HPDE6-E6E7 (cell line): ENCODE measurements at regions not wholly inside any gene's neighbourhood (a gene's known extent, or its start where the extent isn't known, plus 50 kb on each side); places are given as distances from the start of the nearest gene placed in this dataset.
"Not testable (repeated sequence)": the region's sequence is repeated elsewhere in the genome, so short reads cannot be mapped to it uniquely, and the experiment has no call there.

Experiments
- DNase-seq: peaks from one replicate; pipeline ENCODE4 v3.0.0; 2011; ENCODE audit warnings: missing footprints; ENCODE audit errors: extremely low spot score

GRCh38 chr6:144434308-144434990, 149.3 kb downstream of the UTRN start:
- peak; percentile 31 for DNase-seq

DNA sequence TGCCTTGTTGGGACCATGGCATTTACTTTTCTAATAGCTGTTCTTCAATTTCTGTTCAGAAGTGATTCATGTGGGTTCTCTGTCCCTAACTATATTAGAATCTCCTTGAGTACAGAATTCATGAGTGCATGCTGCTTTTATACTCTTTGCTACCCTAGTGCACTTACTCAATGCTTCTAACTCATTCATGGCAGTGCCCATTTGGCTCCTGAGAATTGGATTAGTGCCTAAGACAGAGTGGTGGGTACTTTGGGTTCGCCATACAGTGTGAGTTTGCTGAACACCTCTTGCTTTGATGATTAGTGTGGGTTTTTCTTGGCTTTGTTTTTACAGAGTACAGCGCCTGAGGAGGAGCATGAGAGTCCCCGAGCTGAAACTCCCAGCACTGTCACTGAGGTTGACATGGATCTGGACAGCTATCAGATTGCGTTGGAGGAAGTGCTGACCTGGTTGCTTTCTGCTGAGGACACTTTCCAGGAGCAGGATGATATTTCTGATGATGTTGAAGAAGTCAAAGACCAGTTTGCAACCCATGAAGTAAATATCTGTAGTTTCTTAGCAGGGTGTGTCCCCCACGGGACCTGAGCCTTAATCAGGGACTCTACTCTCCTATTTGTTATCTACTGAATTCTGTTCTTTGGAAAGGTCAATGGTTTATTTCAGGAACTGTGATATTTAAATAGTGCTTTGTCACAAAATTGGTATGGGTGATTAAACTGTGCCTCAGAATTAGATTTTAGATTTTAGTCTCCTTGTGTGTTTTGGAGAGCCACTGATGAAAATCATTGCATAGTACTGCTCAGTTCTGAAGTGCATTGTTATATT, 150.7 kb downstream of the UTRN start:
- no peak for DNase-seq

DNA sequence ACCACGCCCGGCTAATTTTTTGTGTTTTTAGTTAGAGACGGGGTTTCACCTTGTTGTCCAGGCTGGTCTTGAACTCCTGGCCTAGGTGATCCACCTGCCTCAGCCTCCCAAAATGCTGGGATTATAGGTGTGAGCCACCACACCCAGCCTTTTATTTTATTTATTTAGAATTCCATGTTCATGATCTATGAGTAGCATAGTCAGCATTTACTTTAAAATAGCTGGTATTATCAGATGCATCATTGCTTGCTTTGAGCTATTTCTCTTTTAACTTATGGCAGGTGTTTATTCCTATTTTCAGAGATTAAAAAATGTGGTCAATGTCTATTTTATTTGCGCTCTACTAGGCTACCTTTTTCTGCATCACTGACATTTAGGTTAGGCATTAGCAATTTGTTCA, 152.0 kb downstream of the UTRN start:
- DNase-seq: no peak

GRCh38 chr6:144438103-144438502, 153.0 kb downstream of the UTRN start:
- DNase-seq: no peak

- DNase-seq: no peak
These were observed 153.9 kb downstream of the UTRN start for GRCh38 chr6:144439016-144439415.

DNA sequence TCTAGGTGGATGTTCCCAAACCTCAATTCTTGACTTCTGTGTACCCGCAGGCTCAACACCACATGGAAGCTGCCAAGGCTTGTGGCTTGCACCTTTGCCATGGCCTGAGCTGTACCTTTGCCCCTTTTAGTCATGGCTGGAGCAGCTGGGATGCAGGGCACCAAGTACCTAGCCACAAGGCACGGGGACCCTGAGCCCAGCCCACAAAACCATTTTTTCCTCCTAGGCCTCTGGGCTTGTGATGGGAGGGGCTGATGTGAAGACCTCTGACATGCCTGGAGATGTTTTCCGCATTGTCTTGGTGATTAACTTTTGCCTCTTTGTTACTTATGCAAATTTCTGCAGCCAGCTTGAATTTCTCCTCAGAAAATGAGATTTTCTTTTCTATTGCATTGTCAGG, 156.7 kb downstream of the UTRN start:
- DNase-seq: not testable (repeated sequence)

DNA sequence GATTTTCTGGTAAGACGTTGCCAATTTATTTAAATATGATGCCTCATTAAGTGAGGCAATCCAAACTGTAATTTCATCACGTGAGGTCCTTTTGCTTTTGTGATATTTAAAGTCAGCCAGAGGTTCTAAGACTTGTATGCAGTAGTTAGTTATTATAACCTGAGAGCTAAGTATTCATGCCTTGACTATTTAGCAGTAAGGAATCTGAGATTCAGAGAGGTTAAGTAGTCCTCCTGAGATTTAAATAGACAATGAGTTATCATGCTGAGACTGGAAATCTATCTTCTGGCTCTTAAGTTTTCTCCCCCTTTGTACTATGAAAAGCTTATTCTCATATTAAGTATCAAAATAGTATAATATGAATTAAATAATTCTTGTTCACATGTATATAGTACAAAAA, 158.0 kb downstream of the UTRN start:
- DNase-seq: no peak

- DNase-seq: peak; percentile 3
These were observed 162.3 kb downstream of the UTRN start for GRCh38 chr6:144447472-144447871.

DNA sequence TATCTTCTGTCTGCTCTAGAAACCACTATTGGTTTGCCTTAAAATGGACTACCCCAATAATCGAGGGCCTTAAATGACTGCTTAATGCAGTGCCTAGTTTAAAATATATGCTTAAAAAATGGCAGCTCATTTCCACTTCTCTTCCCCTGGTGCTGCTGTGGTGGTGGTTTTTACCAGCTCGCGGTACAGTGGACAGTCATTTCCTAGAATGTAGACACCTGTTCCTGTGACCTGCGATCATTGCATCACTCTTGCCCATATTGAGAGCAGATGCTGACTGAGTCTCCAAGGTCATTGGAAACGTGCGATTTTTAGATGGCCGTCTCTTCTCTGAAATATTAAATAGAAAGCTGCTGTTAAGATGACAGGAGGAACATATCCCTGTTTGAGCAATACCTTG, 164.1 kb downstream of the UTRN start:
- no peak for DNase-seq

DNA sequence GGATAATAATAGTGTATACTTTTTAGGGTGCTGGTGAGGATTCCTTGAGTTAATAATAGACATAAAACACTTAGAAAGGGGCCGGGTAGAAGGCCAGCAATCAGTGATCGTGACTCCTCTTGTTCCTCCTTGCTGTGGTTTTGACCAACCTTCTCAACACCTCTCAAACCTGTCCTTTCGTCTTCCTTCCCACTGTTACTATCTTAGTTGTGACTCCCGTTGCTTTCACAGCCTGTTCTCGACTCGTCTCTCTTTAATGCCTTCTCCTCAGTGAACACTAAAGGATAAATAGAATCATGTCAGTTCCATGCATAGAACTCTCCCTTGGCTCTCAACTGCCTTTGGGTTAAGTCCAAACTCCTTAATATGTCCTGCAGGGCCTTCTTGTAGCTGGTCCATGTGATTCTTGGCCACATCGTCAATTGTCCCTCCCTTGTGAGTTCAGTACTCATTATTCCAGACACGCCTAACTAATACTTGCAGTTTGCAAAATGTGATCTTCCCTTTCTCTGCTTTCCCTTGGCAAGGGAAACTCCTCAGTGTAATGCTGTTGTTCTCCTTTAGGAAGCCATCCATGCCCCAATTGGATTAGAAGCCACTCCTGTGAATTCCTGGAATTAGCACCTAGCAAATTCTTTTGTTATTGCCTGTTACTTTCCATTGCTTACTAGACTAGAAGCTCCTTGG, 164.9 kb downstream of the UTRN start:
- DNase-seq: no peak

- no peak for DNase-seq
These were observed 175.4 kb downstream of the UTRN start for GRCh38 chr6:144460327-144461095.

GRCh38 chr6:144462058-144462457, 176.9 kb downstream of the UTRN start:
- no peak for DNase-seq

DNA sequence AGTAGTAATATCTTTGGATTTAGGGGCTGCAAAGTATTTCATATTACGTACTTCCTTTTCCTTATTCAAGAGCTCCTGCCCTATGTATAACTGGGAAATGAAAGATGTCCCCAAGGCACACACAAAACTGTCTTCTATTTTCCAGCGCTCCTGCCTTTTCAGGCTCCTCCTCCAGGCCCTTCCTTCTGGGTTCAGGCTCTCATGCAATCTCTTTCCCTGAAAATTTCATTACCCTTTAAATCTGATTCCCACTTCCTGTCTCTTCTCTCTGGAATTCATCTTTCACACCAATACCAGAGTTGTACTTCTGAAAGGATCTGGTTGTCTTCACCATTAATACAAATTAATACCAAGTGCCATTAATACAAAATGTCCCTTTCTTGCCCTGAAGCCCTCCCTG, 181.6 kb downstream of the UTRN start:
- DNase-seq: no peak

GRCh38 chr6:144467172-144467762, 182.1 kb downstream of the UTRN start:
- DNase-seq: no peak

GRCh38 chr6:144467921-144468320, 182.8 kb downstream of the UTRN start:
- no peak for DNase-seq

DNA sequence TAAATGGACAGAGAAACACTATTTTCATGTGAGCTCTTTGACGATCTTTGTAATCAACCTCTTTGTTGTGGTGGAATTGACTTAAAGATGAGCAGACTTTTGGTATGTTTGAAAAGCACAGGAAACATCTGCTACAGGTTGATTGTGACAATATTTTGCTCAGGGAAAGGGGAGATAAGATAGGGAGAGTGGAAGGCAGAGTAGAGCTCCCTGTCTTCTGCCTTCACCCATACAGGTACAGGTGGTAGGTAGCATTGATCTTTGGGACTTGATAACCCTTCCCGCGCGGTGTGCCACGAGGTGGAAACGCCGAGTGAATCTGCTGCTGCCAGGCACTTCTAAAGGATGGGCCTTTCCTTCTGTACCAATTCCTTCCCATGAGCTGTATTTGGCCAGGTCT, 183.6 kb downstream of the UTRN start:
- no peak for DNase-seq

DNA sequence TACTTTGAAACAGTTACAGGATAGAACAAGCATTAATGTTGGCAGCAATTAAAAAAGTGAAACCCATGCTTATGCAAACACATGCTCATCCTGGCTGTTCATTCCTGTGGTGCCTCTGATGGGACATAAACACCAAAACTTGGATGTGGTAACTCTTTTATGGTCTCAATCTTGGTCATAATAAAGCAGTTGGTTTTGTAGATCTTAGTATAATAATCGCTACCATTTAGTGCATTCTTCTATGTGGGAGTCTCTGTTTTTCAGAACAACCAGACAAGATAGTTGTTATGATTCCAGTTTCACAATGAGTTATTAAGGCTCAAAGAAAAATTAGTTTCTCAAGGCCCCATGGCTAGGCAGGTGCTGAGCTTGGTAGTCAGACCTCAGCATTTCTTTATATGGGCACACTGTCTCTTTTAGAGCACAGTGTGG, 184.0 kb downstream of the UTRN start:
- no peak for DNase-seq

DNA sequence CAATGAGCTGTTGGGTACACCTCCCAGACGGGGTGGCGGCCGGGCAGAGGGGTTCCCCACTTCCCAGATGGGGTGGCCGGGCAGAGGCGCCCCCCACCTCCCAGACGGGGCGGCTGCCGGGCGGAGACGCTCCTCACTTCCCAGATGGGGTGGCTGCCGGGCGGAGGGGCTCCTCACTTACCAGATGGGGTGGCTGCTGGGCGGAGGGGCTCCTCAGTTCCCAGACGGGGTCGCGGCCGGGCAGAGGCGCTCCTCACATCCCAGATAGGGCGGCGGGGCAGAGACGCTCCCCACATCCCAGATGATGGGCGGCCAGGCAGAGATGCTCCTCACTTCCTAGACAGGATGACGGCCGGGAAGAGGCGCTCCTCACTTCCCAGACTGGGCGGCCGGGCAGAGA, 185.1 kb downstream of the UTRN start:
- not testable (repeated sequence) for DNase-seq

DNA sequence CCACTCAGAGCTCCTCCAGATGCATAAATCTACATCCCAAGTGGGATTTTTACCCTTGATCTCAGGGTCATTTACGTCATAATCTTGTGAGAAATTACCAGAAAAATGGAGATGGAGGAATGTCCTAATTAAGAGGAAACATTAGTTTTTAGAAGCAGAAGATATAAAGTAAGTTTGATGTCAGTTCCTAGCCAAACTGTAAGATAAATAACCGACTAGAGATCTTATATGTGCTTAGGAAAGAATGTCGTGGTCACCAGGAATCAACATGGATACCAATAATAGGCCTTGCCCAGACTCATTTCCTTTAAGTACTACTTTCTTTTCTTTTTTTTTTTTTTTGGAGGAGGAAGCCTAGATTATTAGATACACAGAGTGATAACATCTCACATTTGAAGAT, 186.9 kb downstream of the UTRN start:
- DNase-seq: no peak

DNA sequence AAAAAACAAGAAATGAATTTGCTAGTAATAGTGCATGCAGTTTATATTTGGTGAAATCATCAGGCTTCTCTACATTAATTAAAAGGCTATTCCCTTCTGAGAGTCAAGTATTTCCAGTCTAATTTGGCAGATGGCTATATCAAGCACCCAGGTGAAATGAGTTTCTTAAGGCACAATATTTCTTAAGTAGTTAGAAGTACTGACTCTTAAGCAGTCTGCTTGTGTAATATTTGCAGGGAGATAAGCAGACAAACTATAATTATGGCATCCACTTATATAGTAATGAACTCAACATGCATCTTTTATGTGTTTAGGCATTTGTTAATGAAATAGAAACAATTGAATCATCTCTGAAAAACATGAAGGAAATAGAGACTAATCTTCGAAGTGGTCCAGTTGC, 189.2 kb downstream of the UTRN start:
- DNase-seq: no peak

GRCh38 chr6:144474904-144475303, 189.8 kb downstream of the UTRN start:
- no peak for DNase-seq

- DNase-seq: no peak
These were observed 190.3 kb downstream of the UTRN start for GRCh38 chr6:144475411-144475810.
